Body of pancreas (tissue), 4 donors: ENCODE measurements at regions not wholly inside any gene's neighbourhood (a gene's known extent, or its start where the extent isn't known, plus 50 kb on each side); places are given as distances from the start of the nearest gene placed in this dataset.

ENCODE experiments used
- ATAC-seq: fragments of 150-250 bp; one replicate; pipeline ENCODE4 v1.9.1; 2016
- DNase-seq, 4 donors: peaks; one replicate each; pipeline ENCODE4 v3.0.0-alpha.2; 2019
- H3K27ac ChIP-seq, 4 donors: fragments of 200-600 bp; sonication (generic); 1 replicate in 3 of 4; 2 replicates in 1 of 4; pipeline versions ENCODE4 v1.5.1 to v1.6.1; 2016 to 2019; ENCODE audit warnings: mild to moderate bottlenecking in 1 of 4, mixed read lengths in 1 of 4, moderate library complexity in 1 of 4
- H3K27me3 ChIP-seq, 2 donors: fragments of 200-600 bp; sonication (generic); one replicate each; pipeline ENCODE4 v1.6.0; 2016; ENCODE audit warnings: mild to moderate bottlenecking in 1 of 2
- H3K36me3 ChIP-seq, 2 donors: fragments of 200-600 bp; sonication (generic); replicated peaks in 1 of 2; 2 replicates each; pipeline ENCODE4 v1.5.1; 2016; ENCODE audit warnings: low read depth in 2 of 2; ENCODE audit not compliant: insufficient read depth in 1 of 2
- H3K4me1 ChIP-seq: fragments of 200-600 bp; sonication (generic); one replicate; pipeline ENCODE4 v1.6.0; 2016
- H3K4me3 ChIP-seq, 2 donors: fragments of 200-600 bp; sonication (generic); 1 replicate in 1 of 2; 2 replicates in 1 of 2; pipeline ENCODE4 v1.5.1; 2016 to 2019
- H3K9me3 ChIP-seq, 3 donors: fragments of 200-600 bp; sonication (generic); 1 replicate in 2 of 3; 2 replicates in 1 of 3; pipeline ENCODE4 v1.5.1; 2016
- CTCF ChIP-seq, 7 experiments: fragments of 450-650 bp in 4 of 7; fragments of 200-600 bp in 3 of 7; sonication (generic) in 3 of 7; IDR thresholded peaks; one replicate each; pipeline ENCODE4 v1.5.1; 2016 to 2019; ENCODE audit warnings: antibody characterized with exemption in 7 of 7
- POLR2A ChIP-seq, 3 donors: fragments of 450-650 bp; IDR thresholded peaks; one replicate each; pipeline ENCODE4 v1.6.1; 2016; ENCODE audit warnings: antibody characterized with exemption in 3 of 3, mild to moderate bottlenecking in 2 of 3
- WGBS, 2 donors: methylation state at CpG; one replicate each; pipeline ENCODE4 v1.1.5; 2017; 5-methylcytosine and 5-hydroxymethylcytosine counted together
- intact Hi-C: fragments of 100-400 bp; cut with DNase I; formaldehyde crosslinking; loops from one replicate; pipeline ENCODE4 v1.15.1; 2023

GRCh38 chr5:6145616-6146237 lies 232.6 kb downstream of the MED10 start:
- Histone ChIP-seq H3K27me3 (no peaks in the 10 kb centered on the region), H3K36me3 (no peaks in the 10 kb centered on the region), H3K27ac (no peak overlapping the region), H3K4me3 (no peak overlapping the region), H3K4me1 (no peaks in the 10 kb centered on the region), H3K9me3 (no peaks in the 10 kb centered on the region)
- ATAC-seq: no peak
- DNase-seq: no peak
- 68 to 72% methylated on average over 4 of the region's 4 CpGs for WGBS, 2 donors
- TF ChIP-seq POLR2A (IDR thresholded peaks at IDR 0.05) (no peak), CTCF (IDR thresholded peaks at IDR 0.05) (no peak)
- intact Hi-C loops: no loop called here

- Histone ChIP-seq H3K4me1 (no peaks in the 10 kb centered on the region), H3K36me3 (no peaks in the 10 kb centered on the region), H3K27me3 (no peaks in the 10 kb centered on the region), H3K9me3 (no peaks in the 10 kb centered on the region), H3K4me3 (no peak overlapping the region), H3K27ac (no peak overlapping the region)
- ATAC-seq (no peak), DNase-seq (no peak)
- WGBS, 2 donors: 28 to 45% methylated on average over 5 of the region's 5 CpGs
- intact Hi-C loops: no loop called here
- TF ChIP-seq CTCF (IDR thresholded peaks at IDR 0.05) (no peak), POLR2A (IDR thresholded peaks at IDR 0.05) (no peak)
Measured at GRCh38 chr5:6143523-6143922, 234.8 kb downstream of the MED10 start.

GRCh38 chr5:6142353-6142752 lies 236.0 kb downstream of the MED10 start:
- Histone ChIP-seq H3K4me3 (no peak overlapping the region), H3K27ac (no peak overlapping the region), H3K4me1 (no peaks in the 10 kb centered on the region), H3K9me3 (no peaks in the 10 kb centered on the region), H3K27me3 (no peaks in the 10 kb centered on the region), H3K36me3 (no peaks in the 10 kb centered on the region)
- WGBS, 2 donors: 53 to 59% methylated on average over 5 of the region's 5 CpGs
- DNase-seq: no peak
- no peak for TF ChIP-seq POLR2A (IDR thresholded peaks at IDR 0.05)
- no peak for TF ChIP-seq CTCF (IDR thresholded peaks at IDR 0.05)
- no peak for ATAC-seq
- intact Hi-C loops: no loop called here

- no peaks in the 10 kb centered on the region for H3K27me3 ChIP-seq
- no peak overlapping the region for H3K27ac ChIP-seq
- intact Hi-C loops: no loop called here
- DNase-seq: no peak
- no peak for ATAC-seq
- TF ChIP-seq POLR2A (IDR thresholded peaks at IDR 0.05) (no peak), CTCF (IDR thresholded peaks at IDR 0.05) (no peak)
- H3K4me3 ChIP-seq: no peak overlapping the region
- no peaks in the 10 kb centered on the region for H3K4me1 ChIP-seq
- WGBS, 2 donors: 28 to 30% methylated on average over 5 of the region's 5 CpGs
- no peaks in the 10 kb centered on the region for H3K36me3 ChIP-seq
- no peaks in the 10 kb centered on the region for H3K9me3 ChIP-seq
Measured at GRCh38 chr5:6140219-6140618, 238.1 kb downstream of the MED10 start.

GRCh38 chr5:6135977-6136376 lies 242.4 kb downstream of the MED10 start:
- DNase-seq: no peak
- no peak for TF ChIP-seq CTCF (IDR thresholded peaks at IDR 0.05)
- no peak for TF ChIP-seq POLR2A (IDR thresholded peaks at IDR 0.05)
- no peak overlapping the region for H3K27ac ChIP-seq
- no peaks in the 10 kb centered on the region for H3K9me3 ChIP-seq
- 49 to 50% methylated on average over 5 of the region's 5 CpGs for WGBS, 2 donors
- H3K4me3 ChIP-seq: no peak overlapping the region
- no peaks in the 10 kb centered on the region for H3K27me3 ChIP-seq
- H3K4me1 ChIP-seq: no peaks in the 10 kb centered on the region
- H3K36me3 ChIP-seq: no peaks in the 10 kb centered on the region
- ATAC-seq: no peak
- intact Hi-C loops: no loop called here
